Head of caudate nucleus (tissue), 42 donors: ENCODE measurements at regions not wholly inside any gene's neighbourhood (a gene's known extent, or its start where the extent isn't known, plus 50 kb on each side); places are given as distances from the start of the nearest gene placed in this dataset.
A peak's percentile ranks its signal among the peaks of the same experiment; 100 is the strongest.

Source experiments
- DNase-seq, 42 donors: peaks; one replicate each; pipeline versions ENCODE4 v3.0.0 to v3.0.0-alpha.2; 2020 to 2021; ENCODE audit warnings: mixed read lengths in 7 of 42
- intact Hi-C: fragments of 100-400 bp; cut with DNase I; formaldehyde crosslinking; loops from one replicate; pipeline ENCODE4 v1.15.0; 2022

- intact Hi-C loops, result no loop called here
- DNase-seq, result no peak
These were observed 279.3 kb upstream of the FLRT2 start for GRCh38 chr14:85250414-85251189.

GRCh38 chr14:85252011-85252410, 277.9 kb upstream of the FLRT2 start:
- DNase-seq, result no peak
- intact Hi-C loops, result no loop called here

GRCh38 chr14:85254711-85255110, 275.2 kb upstream of the FLRT2 start:
- DNase-seq, result no peak
- intact Hi-C loops, result no loop called here

DNA sequence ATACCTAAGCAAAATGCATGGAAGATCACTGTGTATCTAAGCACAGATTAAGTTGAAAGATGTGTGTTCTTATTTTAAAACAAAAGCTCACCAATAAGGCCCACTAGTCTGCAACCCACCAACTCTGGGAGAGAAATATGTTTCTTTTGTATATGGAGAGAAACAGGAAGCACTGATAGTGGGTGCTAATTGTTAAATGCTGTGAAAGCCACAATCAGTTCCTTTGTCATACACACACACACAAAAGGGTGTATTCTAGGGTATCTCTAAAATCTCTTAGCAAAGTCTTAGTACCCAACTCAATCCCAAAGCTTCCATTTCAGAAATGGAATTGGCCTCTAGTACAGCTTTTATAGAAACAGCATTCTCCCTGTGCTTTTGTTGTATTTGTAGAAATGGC, 272.7 kb upstream of the FLRT2 start:
- no peak for DNase-seq
- intact Hi-C loops, result no loop called here

GRCh38 chr14:85263916-85264675, 265.8 kb upstream of the FLRT2 start:
- intact Hi-C loops, result no loop called here
- DNase-seq, result no peak

DNA sequence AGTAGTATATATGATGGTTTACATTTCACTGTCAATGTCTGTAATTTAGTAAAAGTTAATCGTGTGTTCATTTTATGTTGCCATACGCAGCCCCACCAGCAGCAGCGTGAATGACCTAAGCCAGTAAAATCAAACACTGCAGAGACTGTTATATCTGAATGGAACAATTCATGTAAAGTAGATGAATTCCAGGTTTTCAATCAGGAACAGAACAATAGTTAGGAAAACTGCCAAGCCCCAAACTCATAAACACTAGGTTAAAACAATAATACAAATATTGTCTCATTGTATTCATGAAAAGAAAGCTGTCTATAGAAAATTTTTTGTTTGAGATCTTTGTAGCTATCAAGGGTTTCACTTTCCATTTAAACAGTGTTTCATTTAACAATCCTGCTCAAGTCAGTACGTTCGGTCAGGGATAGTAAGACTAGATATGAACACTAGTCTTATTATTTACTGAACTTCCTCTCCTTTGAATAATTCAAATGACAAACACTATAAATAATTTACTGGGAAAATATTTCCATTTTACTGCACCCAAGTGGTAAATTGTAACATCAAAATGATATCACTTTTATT, 256.8 kb upstream of the FLRT2 start:
- peak in 6 of 42 donors; percentile 6 to 54 (median 18) for DNase-seq

GRCh38 chr14:85273952-85274351, 256.0 kb upstream of the FLRT2 start:
- intact Hi-C loops, result no loop called here
- DNase-seq, result no peak

More for the DNA sequence above, 256.8 kb upstream of the FLRT2 start:
- intact Hi-C loops, result no loop called here

DNA sequence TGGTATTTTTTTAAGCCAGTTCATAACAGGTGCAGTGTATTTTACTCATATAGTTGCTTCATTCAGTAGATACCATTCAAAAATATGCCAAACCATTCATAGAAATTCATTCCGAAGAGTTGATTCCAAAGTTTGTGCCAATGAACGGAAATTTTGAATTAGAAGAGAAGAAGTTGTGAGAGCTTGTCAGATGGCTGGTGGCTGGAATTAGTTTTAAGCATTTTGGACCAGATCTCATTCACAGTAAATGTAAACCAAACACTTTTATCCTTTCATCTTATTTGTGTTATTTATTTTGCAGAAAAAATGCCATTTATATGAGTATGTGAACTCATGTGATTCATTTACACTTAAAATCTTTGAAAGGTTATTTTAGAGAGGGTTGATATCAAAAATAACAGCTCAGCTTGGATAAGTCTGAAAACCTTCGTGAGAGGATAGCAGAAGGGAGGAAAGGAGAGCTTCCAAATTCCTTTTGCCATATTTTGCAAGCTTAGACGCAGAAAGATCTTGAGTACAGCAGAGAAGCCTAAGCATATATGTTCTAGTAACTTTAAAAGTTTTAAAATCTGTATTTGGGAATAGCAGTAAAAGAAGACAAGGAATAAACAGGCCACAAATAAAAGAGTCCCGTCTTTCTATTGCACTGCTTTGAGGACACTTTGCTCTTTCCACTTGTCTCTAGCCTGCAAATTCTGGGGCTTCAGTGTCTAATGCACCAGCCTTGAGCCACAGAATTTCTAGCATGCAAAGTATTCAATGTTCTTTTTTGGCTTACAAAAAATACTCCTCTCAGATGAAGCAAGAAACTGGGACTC, 253.6 kb upstream of the FLRT2 start:
- intact Hi-C loops, result no loop called here
- DNase-seq, result no peak

GRCh38 chr14:85276979-85277228, 253.0 kb upstream of the FLRT2 start:
- intact Hi-C loops, result no loop called here
- DNase-seq, result no peak

GRCh38 chr14:85279407-85279806, 250.5 kb upstream of the FLRT2 start:
- intact Hi-C loops, result no loop called here

DNA sequence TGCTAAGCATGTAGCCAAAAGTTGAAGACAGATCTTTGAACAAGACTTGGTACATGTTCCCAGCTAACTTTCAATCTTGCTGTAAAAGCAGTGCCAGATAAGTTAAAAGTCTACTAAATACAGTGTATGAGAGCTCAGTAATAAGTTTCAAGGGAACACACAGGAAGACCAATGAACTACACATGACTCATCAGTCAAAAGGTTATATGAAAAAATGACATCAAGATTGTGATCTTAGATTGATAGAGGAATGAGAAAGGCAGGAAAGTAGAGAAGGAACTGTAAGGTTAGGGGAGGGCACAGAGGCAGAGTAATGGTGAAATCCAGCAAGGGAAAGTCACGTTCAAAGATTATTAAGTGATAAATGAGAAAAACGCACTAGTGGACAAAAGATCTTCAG, 249.9 kb upstream of the FLRT2 start:
- DNase-seq, result no peak
- intact Hi-C loops, result no loop called here

More at GRCh38 chr14:85279407-85279806, 250.5 kb upstream of the FLRT2 start:
- no peak for DNase-seq

- no peak for DNase-seq
- intact Hi-C loops, result no loop called here
These were observed 248.0 kb upstream of the FLRT2 start for GRCh38 chr14:85281921-85282320.

- intact Hi-C loops, result no loop called here
- no peak for DNase-seq
These were observed 241.9 kb upstream of the FLRT2 start for GRCh38 chr14:85288041-85288440.

GRCh38 chr14:85291731-85292130, 238.2 kb upstream of the FLRT2 start:
- intact Hi-C loops, result no loop called here
- DNase-seq, result no peak

- intact Hi-C loops, result no loop called here
- no peak for DNase-seq
These were observed 236.2 kb upstream of the FLRT2 start for GRCh38 chr14:85293612-85294234.

GRCh38 chr14:85295318-85295717, 234.6 kb upstream of the FLRT2 start:
- no peak for DNase-seq
- intact Hi-C loops, result no loop called here

- intact Hi-C loops, result no loop called here
- DNase-seq, result no peak
These were observed 233.3 kb upstream of the FLRT2 start for GRCh38 chr14:85296456-85297210.

DNA sequence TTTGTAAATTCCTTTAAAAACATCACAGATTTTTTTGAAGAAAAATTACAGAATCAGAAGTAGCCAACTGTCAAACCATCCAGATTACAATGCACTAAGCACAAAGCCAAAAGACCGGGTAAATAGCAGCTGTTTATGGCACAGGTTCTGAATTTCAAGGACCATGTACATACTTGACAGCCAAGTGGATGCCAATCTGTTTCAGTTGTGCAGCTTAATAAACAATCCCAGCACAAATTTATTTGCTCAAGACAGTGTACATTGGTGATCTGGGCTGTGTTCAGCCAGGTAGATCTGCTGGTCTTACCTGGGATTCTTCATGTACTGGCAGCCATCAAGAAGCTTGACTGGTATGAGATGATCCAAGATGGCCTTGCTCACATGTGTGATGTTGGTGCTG, 229.8 kb upstream of the FLRT2 start:
- DNase-seq, result no peak
- intact Hi-C loops, result no loop called here

- no peak for DNase-seq
- intact Hi-C loops, result no loop called here
These were observed 228.4 kb upstream of the FLRT2 start for GRCh38 chr14:85301506-85301905.
